ENCODE measurements at regions not wholly inside any gene's neighbourhood (a gene's known extent, or its start where the extent isn't known, plus 50 kb on each side); places are given as distances from the start of the nearest gene placed in this dataset.

- TF ChIP-seq CTCF (conservative IDR thresholded peaks at IDR 0.05): no peak
- TF ChIP-seq ZFX (IDR thresholded peaks at IDR 0.05): no peak
These were observed 161.4 kb upstream of the CST7 start for GRCh38 chr20:24787621-24788020.

GRCh38 chr20:24789877-24790276 is 159.2 kb upstream of the CST7 start:
- no peak overlapping the region for H3K27ac ChIP-seq
- TF ChIP-seq CTCF (conservative IDR thresholded peaks at IDR 0.05) (no peak), ZFX (IDR thresholded peaks at IDR 0.05) (no peak)

More at GRCh38 chr20:24787621-24788020, 161.4 kb upstream of the CST7 start:
- H3K27ac ChIP-seq: no peak overlapping the region

- no peak for TF ChIP-seq CTCF (conservative IDR thresholded peaks at IDR 0.05)
- TF ChIP-seq ZFX (IDR thresholded peaks at IDR 0.05): no peak
- H3K27ac ChIP-seq: no peak overlapping the region
These were observed 158.3 kb upstream of the CST7 start for GRCh38 chr20:24790746-24791283.

GRCh38 chr20:24791953-24792352 is 157.1 kb upstream of the CST7 start:
- TF ChIP-seq CTCF (conservative IDR thresholded peaks at IDR 0.05) (no peak), ZFX (IDR thresholded peaks at IDR 0.05) (no peak)

GRCh38 chr20:24792641-24793495 is 156.2 kb upstream of the CST7 start:
- TF ChIP-seq ZFX (IDR thresholded peaks at IDR 0.05): no peak
- no peak for TF ChIP-seq CTCF (conservative IDR thresholded peaks at IDR 0.05)
- no peak overlapping the region for H3K27ac ChIP-seq

More at GRCh38 chr20:24791953-24792352, 157.1 kb upstream of the CST7 start:
- no peak overlapping the region for H3K27ac ChIP-seq

GRCh38 chr20:24795436-24795835 is 153.6 kb upstream of the CST7 start:
- no peak for TF ChIP-seq CTCF (conservative IDR thresholded peaks at IDR 0.05)
- TF ChIP-seq ZFX (IDR thresholded peaks at IDR 0.05): no peak
- no peak overlapping the region for H3K27ac ChIP-seq

- H3K27ac ChIP-seq: no peak overlapping the region
- no peak for TF ChIP-seq ZFX (IDR thresholded peaks at IDR 0.05)
- no peak for TF ChIP-seq CTCF (conservative IDR thresholded peaks at IDR 0.05)
These were observed 152.8 kb upstream of the CST7 start for GRCh38 chr20:24796236-24796635.

All from C4-2B (cell line).